BLaER1 treated with 17β-estradiol and CSF1 and Interleukin-3, amounts not matched to agents 10 nM and 100 nM (cell line): ENCODE measurements at regions not wholly inside any gene's neighbourhood (a gene's known extent, or its start where the extent isn't known, plus 50 kb on each side); places are given as distances from the start of the nearest gene placed in this dataset.

Experiments
- H3K27ac ChIP-seq, 11 experiments: shearing (Covaris generic); formaldehyde crosslinking; 2 replicates each; pipeline ENCODE4 v1.8.1; 2022
- H3K27me3 ChIP-seq, 11 experiments: shearing (Covaris generic); formaldehyde crosslinking; 2 replicates each; pipeline ENCODE4 v1.8.1; 2022
- H3K36me3 ChIP-seq, 11 experiments: shearing (Covaris generic); formaldehyde crosslinking; 2 replicates each; pipeline ENCODE4 v1.8.1; 2022
- H3K4me1 ChIP-seq, 10 experiments: shearing (Covaris generic); formaldehyde crosslinking; 2 replicates each; pipeline ENCODE4 v1.8.1; 2022
- H3K4me2 ChIP-seq, 11 experiments: shearing (Covaris generic); formaldehyde crosslinking; 2 replicates each; pipeline ENCODE4 v1.8.1; 2022
- H3K4me3 ChIP-seq, 10 experiments: shearing (Covaris generic); formaldehyde crosslinking; 2 replicates each; pipeline ENCODE4 v1.8.1; 2022
- H3K9ac ChIP-seq, 11 experiments: shearing (Covaris generic); formaldehyde crosslinking; 2 replicates each; pipeline ENCODE4 v1.8.1; 2022
- H3K9me3 ChIP-seq, 11 experiments: shearing (Covaris generic); formaldehyde crosslinking; replicated peaks in 1 of 11; 2 replicates each; pipeline ENCODE4 v1.8.1; 2022
- H4K20me1 ChIP-seq, 11 experiments: shearing (Covaris generic); formaldehyde crosslinking; 2 replicates each; pipeline ENCODE4 v1.8.1; 2022
- Cebpa-rat ChIP-seq, 11 experiments: shearing (Covaris generic); IDR thresholded peaks; 2 replicates each; pipeline ENCODE4 v1.8.1; 2022

- peaks cover 0 to 5% (median 0%) of the 10 kb centered on the region in 11 experiments; a peak in 1 of 22 replicates for H3K36me3 ChIP-seq
- H3K9ac ChIP-seq = no peak overlapping the region
- TF ChIP-seq Cebpa-rat (IDR thresholded peaks at IDR 0.05) = no peak
Measured at GRCh38 chr10:27599546-27599945, 95.4 kb downstream of the RAB18 start.

DNA sequence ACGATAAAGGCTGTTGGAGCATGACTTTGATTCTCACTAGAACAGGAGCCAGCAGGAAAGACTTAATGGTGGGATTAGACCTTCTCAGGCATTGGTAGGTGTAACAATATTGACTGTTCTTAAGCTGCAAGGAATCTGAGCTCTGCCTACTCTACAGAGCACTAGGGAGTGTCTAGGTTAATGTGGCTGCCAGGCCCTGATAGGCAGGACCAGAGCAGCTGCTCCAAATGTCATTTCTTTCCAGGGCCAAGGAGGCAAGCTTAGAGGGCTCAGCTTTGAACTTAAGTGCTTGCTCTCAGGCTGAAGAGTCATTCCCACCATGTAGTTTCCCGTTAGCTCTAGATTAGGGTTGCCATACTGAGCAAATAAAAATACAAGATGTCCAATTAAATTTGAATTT lies 96.8 kb downstream of the RAB18 start:
- H3K9ac ChIP-seq = no peak overlapping the region
- no peak overlapping the region for H3K4me2 ChIP-seq
- H3K27ac ChIP-seq = no peak overlapping the region
- H3K4me1 ChIP-seq = peaks cover 0 to 15% (median 11%) of the 10 kb centered on the region in 10 experiments; a peak in 15 of 20 replicates
- H4K20me1 ChIP-seq = no peaks in the 10 kb centered on the region
- TF ChIP-seq Cebpa-rat (IDR thresholded peaks at IDR 0.05) = no peak
- peaks cover 0 to 5% (median 0%) of the 10 kb centered on the region in 11 experiments; a peak in 1 of 22 replicates for H3K36me3 ChIP-seq
- H3K27me3 ChIP-seq = no peaks in the 10 kb centered on the region
- H3K4me3 ChIP-seq = no peak overlapping the region
- H3K9me3 ChIP-seq = peaks cover 0 to 24% (median 12%) of the 10 kb centered on the region in 11 experiments; a peak in 14 of 22 replicates

More at GRCh38 chr10:27599546-27599945, 95.4 kb downstream of the RAB18 start:
- Histone ChIP-seq H3K9me3 (peaks cover 0 to 22% (median 14%) of the 10 kb centered on the region in 11 experiments; a peak in 15 of 22 replicates), H3K27ac (no peak overlapping the region), H3K4me2 (no peak overlapping the region), H4K20me1 (no peaks in the 10 kb centered on the region), H3K4me1 (peaks cover 0 to 2% (median under 1%) of the 10 kb centered on the region in 10 experiments; a peak in 4 of 20 replicates), H3K27me3 (no peaks in the 10 kb centered on the region), H3K4me3 (no peak overlapping the region)

DNA sequence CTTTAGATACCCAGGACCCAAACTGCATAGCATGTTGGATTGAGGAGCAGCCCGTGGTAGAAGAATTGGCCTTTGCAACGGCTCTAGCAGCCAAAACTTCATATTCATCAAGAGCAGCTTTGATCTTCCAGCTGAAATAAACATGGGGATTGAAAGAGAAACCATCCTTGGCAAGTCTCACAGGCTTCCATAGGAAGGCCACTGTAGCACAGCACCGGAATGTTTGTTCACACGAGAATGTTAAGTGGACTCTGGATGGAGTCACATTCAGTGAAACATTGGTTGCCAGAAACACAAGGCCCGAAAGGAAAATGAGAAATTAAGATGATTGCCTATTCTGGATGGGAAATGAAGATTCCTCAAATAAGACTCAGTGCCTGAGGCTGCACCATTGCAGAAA lies 97.4 kb downstream of the RAB18 start:
- Histone ChIP-seq H4K20me1 (no peaks in the 10 kb centered on the region), H3K9me3 (peaks cover 0 to 24% (median 12%) of the 10 kb centered on the region in 11 experiments; a peak in 14 of 22 replicates), H3K27ac (no peak overlapping the region), H3K4me3 (no peak overlapping the region), H3K4me2 (no peak overlapping the region), H3K27me3 (no peaks in the 10 kb centered on the region), H3K36me3 (peaks cover 0 to 5% (median 0%) of the 10 kb centered on the region in 11 experiments; a peak in 1 of 22 replicates), H3K4me1 (peaks cover 0 to 19% (median 14%) of the 10 kb centered on the region in 10 experiments; a peak in 15 of 20 replicates), H3K9ac (no peak overlapping the region)
- TF ChIP-seq Cebpa-rat (IDR thresholded peaks at IDR 0.05) = no peak

- no peak for TF ChIP-seq Cebpa-rat (IDR thresholded peaks at IDR 0.05)
- no peaks in the 10 kb centered on the region for H4K20me1 ChIP-seq
- H3K27me3 ChIP-seq = no peaks in the 10 kb centered on the region
- H3K4me3 ChIP-seq = no peak overlapping the region
- H3K9ac ChIP-seq = no peak overlapping the region
- peaks cover 0 to 24% (median 12%) of the 10 kb centered on the region in 11 experiments; a peak in 14 of 22 replicates for H3K9me3 ChIP-seq
- no peak overlapping the region for H3K27ac ChIP-seq
- H3K36me3 ChIP-seq = peaks cover 0 to 5% (median 0%) of the 10 kb centered on the region in 11 experiments; a peak in 1 of 22 replicates
- peaks cover 0 to 22% (median 14%) of the 10 kb centered on the region in 10 experiments; a peak in 15 of 20 replicates for H3K4me1 ChIP-seq
- H3K4me2 ChIP-seq = no peak overlapping the region
Measured at GRCh38 chr10:27601946-27602538, 97.9 kb downstream of the RAB18 start.

GRCh38 chr10:27603104-27603503 lies 99.0 kb downstream of the RAB18 start:
- Histone ChIP-seq H3K4me2 (no peak overlapping the region), H3K4me3 (no peak overlapping the region), H3K36me3 (peaks cover 0 to 5% (median 0%) of the 10 kb centered on the region in 11 experiments; a peak in 1 of 22 replicates), H3K27ac (no peak overlapping the region), H3K9ac (no peak overlapping the region), H4K20me1 (no peaks in the 10 kb centered on the region), H3K9me3 (peaks cover 0 to 24% (median 12%) of the 10 kb centered on the region in 11 experiments; a peak in 13 of 22 replicates), H3K27me3 (no peaks in the 10 kb centered on the region), H3K4me1 (peaks cover 6 to 24% (median 18%) of the 10 kb centered on the region in 10 experiments; a peak in 18 of 20 replicates)
- no peak for TF ChIP-seq Cebpa-rat (IDR thresholded peaks at IDR 0.05)

- Histone ChIP-seq H3K36me3 (no peaks in the 10 kb centered on the region), H3K9me3 (peaks cover 0 to 8% (median 0%) of the 10 kb centered on the region in 11 experiments; a peak in 3 of 22 replicates), H3K9ac (no peak overlapping the region), H3K4me2 (peak overlapping the region in 8 of 11 experiments; percentile 13 to 62 (median 47); a peak in 13 of 22 replicates), H3K27ac (no peak overlapping the region), H3K27me3 (no peaks in the 10 kb centered on the region), H4K20me1 (no peaks in the 10 kb centered on the region), H3K4me3 (no peak overlapping the region), H3K4me1 (peaks cover 13 to 31% (median 20%) of the 10 kb centered on the region in 10 experiments; a peak in 19 of 20 replicates)
- no peak for TF ChIP-seq Cebpa-rat (IDR thresholded peaks at IDR 0.05)
Measured at GRCh38 chr10:27605318-27605717, 101.2 kb downstream of the RAB18 start.

DNA sequence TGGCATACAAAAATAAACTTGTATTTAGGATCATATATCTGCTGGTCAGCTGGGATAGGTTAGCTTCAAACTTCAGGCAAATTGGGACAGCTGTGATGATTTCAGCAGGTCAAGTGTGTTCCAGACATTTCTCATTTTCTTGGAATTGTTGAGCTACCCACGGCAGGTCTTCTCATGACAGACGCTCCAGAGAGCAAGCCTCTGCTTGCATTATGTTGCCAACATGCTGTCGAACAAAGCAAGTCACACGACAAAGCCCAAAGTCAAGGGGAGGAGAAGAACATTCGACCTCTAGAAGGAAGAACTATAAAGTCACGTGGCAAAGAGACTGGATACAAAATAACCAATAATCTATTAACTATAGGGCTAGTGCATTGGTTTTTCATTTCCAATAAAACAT lies 103.5 kb downstream of the RAB18 start:
- H3K4me2 ChIP-seq = peak overlapping the region in 6 of 11 experiments; percentile 7 to 39 (median 29); a peak in 5 of 22 replicates

GRCh38 chr10:27611236-27611635 lies 107.1 kb downstream of the RAB18 start:
- no peak for TF ChIP-seq Cebpa-rat (IDR thresholded peaks at IDR 0.05)
- no peak overlapping the region for H3K4me2 ChIP-seq

More for the DNA sequence above, 103.5 kb downstream of the RAB18 start:
- H3K27ac ChIP-seq = no peak overlapping the region
- no peak for TF ChIP-seq Cebpa-rat (IDR thresholded peaks at IDR 0.05)
- no peaks in the 10 kb centered on the region for H4K20me1 ChIP-seq
- H3K27me3 ChIP-seq = no peaks in the 10 kb centered on the region
- H3K4me1 ChIP-seq = peaks cover 13 to 31% (median 20%) of the 10 kb centered on the region in 10 experiments; a peak in 19 of 20 replicates
- H3K9ac ChIP-seq = no peak overlapping the region
- H3K9me3 ChIP-seq = peaks cover 0 to 8% (median 0%) of the 10 kb centered on the region in 11 experiments; a peak in 3 of 22 replicates
- no peaks in the 10 kb centered on the region for H3K36me3 ChIP-seq
- H3K4me3 ChIP-seq = no peak overlapping the region

DNA sequence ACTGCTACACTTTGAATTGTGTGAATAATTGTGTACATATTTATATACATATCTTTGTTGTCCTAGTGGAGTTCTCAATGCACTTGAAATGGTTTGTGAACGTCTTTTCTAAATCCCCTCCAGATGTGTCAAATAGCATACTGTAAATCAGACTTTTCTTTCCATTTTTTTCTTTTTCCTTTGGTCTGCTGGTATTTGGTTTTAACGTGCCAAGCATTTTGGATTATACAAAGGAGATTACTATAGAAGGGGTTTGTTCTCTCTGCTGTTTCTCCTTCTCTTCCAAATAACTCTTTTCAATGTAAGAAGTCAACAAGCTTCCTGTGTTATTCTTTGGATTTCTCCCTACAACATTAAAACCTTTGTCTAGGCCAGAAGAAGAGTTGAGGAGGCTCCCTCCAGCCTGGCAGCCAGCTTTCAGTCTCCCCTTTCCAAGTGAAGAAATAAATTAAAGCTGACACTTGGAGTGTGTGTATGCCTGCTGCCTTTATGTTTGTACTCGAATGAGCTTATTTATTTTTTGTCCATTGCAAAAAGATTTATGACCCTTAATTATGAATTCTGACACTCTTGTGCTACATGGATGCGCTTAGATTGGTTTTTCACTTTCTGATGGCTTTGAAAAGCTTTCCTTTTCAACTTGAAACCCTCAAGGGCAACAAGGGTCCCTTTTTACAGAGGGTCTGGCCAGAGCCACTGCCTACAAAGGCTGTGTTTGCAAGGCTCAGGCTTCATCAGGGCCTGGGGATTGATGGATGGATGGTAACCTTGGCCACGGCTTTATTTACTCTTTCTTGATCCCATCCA lies 107.8 kb downstream of the RAB18 start:
- Histone ChIP-seq H3K9me3 (peaks cover 0 to 10% (median 0%) of the 10 kb centered on the region in 11 experiments; a peak in 3 of 22 replicates), H3K4me2 (no peak overlapping the region), H3K27me3 (no peaks in the 10 kb centered on the region), H3K9ac (no peak overlapping the region), H3K4me3 (no peak overlapping the region), H3K4me1 (peaks cover 0 to 14% (median 8%) of the 10 kb centered on the region in 10 experiments; a peak in 10 of 20 replicates), H3K27ac (no peak overlapping the region), H3K36me3 (no peaks in the 10 kb centered on the region), H4K20me1 (no peaks in the 10 kb centered on the region)
- TF ChIP-seq Cebpa-rat (IDR thresholded peaks at IDR 0.05) = no peak

More at GRCh38 chr10:27611236-27611635, 107.1 kb downstream of the RAB18 start:
- H4K20me1 ChIP-seq = no peaks in the 10 kb centered on the region
- no peaks in the 10 kb centered on the region for H3K36me3 ChIP-seq
- peaks cover 1 to 14% (median 10%) of the 10 kb centered on the region in 10 experiments; a peak in 14 of 20 replicates for H3K4me1 ChIP-seq
- no peak overlapping the region for H3K4me3 ChIP-seq
- no peak overlapping the region for H3K27ac ChIP-seq
- no peak overlapping the region for H3K9ac ChIP-seq
- peaks cover 0 to 10% (median 0%) of the 10 kb centered on the region in 11 experiments; a peak in 4 of 22 replicates for H3K9me3 ChIP-seq
- H3K27me3 ChIP-seq = no peaks in the 10 kb centered on the region
